Transverse colon (tissue), 3 donors: ENCODE measurements at regions not wholly inside any gene's neighbourhood (a gene's known extent, or its start where the extent isn't known, plus 50 kb on each side); places are given as distances from the start of the nearest gene placed in this dataset.

Source experiments
- POLR2A ChIP-seq: fragments of 450-650 bp; IDR thresholded peaks from one replicate; pipeline ENCODE4 v1.6.1; 2016; ENCODE audit warnings: antibody characterized with exemption, mild to moderate bottlenecking, moderate library complexity
- TF ChIP-seq, protein P1 (sequence below), 5 experiments: fragments of 200-600 bp in 3 of 5; fragments of 450-650 bp in 2 of 5; sonication (generic) in 3 of 5; IDR thresholded peaks; 1 replicate in 2 of 5; 2 replicates in 3 of 5; pipeline ENCODE4 v1.5.1; 2016 to 2017; ENCODE audit warnings: antibody characterized with exemption in 5 of 5, inconsistent platforms in 3 of 5, mild to moderate bottlenecking in 2 of 5, moderate library complexity in 1 of 5

DNA sequence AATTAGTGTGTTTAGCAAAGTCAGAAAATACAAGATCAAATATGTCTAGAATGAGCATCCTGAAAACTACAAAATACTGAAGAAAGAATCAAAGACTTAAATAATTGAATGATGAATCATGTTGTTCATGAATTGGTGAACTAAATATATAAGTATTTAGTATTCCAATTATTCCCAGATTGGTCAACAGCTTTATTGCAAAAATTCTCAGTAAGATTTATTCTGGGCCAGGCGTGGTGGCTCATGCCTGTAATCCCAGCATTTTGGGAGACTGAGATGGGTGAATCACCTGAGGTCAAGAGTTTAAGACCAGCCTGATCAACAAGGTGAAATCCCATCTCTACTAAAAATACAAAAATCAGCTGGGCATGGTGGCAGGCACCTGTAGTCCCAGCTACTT is 250.0 kb upstream of the NECTIN3 start:
- TF ChIP-seq, protein P1, sequence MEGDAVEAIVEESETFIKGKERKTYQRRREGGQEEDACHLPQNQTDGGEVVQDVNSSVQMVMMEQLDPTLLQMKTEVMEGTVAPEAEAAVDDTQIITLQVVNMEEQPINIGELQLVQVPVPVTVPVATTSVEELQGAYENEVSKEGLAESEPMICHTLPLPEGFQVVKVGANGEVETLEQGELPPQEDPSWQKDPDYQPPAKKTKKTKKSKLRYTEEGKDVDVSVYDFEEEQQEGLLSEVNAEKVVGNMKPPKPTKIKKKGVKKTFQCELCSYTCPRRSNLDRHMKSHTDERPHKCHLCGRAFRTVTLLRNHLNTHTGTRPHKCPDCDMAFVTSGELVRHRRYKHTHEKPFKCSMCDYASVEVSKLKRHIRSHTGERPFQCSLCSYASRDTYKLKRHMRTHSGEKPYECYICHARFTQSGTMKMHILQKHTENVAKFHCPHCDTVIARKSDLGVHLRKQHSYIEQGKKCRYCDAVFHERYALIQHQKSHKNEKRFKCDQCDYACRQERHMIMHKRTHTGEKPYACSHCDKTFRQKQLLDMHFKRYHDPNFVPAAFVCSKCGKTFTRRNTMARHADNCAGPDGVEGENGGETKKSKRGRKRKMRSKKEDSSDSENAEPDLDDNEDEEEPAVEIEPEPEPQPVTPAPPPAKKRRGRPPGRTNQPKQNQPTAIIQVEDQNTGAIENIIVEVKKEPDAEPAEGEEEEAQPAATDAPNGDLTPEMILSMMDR (IDR thresholded peaks at IDR 0.05) = no peak
- TF ChIP-seq POLR2A = no peak
